Liver (tissue), 8 donors: ENCODE measurements at regions not wholly inside any gene's neighbourhood (a gene's known extent, or its start where the extent isn't known, plus 50 kb on each side); places are given as distances from the start of the nearest gene placed in this dataset.

Source experiments
- DNase-seq: peaks from one replicate; pipeline ENCODE4 v3.0.0-alpha.2; 2017; ENCODE audit warnings: low spot score
- H3K27ac ChIP-seq, 2 donors: one replicate each; pipeline ENCODE4 v1.7.0; 2013; ENCODE audit warnings: inconsistent platforms in 2 of 2, low read length in 2 of 2, control low read depth in 1 of 2, low read depth in 1 of 2, mild to moderate bottlenecking in 1 of 2
- H3K27me3 ChIP-seq, 4 donors: one replicate each; pipeline versions ENCODE4 v1.6.1 to v1.7.0; 2013; ENCODE audit warnings: low read length in 3 of 4, inconsistent platforms in 1 of 4, mild to moderate bottlenecking in 1 of 4, moderate library complexity in 1 of 4; ENCODE audit not compliant: control insufficient read depth in 4 of 4, insufficient read depth in 4 of 4
- H3K36me3 ChIP-seq, 4 donors: one replicate each; pipeline versions ENCODE4 v1.6.1 to v1.7.0; 2013; ENCODE audit warnings: low read length in 3 of 4, mild to moderate bottlenecking in 3 of 4, low read depth in 1 of 4, moderate library complexity in 1 of 4; ENCODE audit not compliant: control insufficient read depth in 4 of 4, insufficient read depth in 3 of 4
- H3K4me1 ChIP-seq, 4 donors: one replicate each; pipeline versions ENCODE4 v1.6.1 to v1.7.0; 2013; ENCODE audit warnings: low read length in 3 of 4, mild to moderate bottlenecking in 3 of 4, moderate library complexity in 1 of 4; ENCODE audit not compliant: control insufficient read depth in 4 of 4, insufficient read depth in 4 of 4
- H3K4me3 ChIP-seq, 3 donors: one replicate each; pipeline versions ENCODE4 v1.6.1 to v1.7.0; 2013; ENCODE audit warnings: low read length in 3 of 3, control low read depth in 1 of 3, low read depth in 1 of 3, mild to moderate bottlenecking in 1 of 3
- H3K9ac ChIP-seq, 2 donors: one replicate each; pipeline ENCODE4 v1.7.0; 2013; ENCODE audit warnings: low read length in 2 of 2, mild to moderate bottlenecking in 2 of 2, moderate library complexity in 2 of 2, control low read depth in 1 of 2, low read depth in 1 of 2
- H3K9me3 ChIP-seq, 4 donors: one replicate each; pipeline versions ENCODE4 v1.6.1 to v1.7.0; 2013; ENCODE audit warnings: low read length in 3 of 4; ENCODE audit not compliant: control insufficient read depth in 4 of 4
- EGR1 ChIP-seq, 2 donors: IDR thresholded peaks; 2 replicates each; pipeline ENCODE4 v1.6.1; 2016 to 2018; ENCODE audit warnings: antibody characterized with exemption in 2 of 2, low read depth in 2 of 2
- FOXA1 ChIP-seq: IDR thresholded peaks from 2 replicates; pipeline ENCODE4 v1.6.1; 2016; ENCODE audit warnings: antibody characterized with exemption
- FOXA2 ChIP-seq: IDR thresholded peaks from 2 replicates; pipeline ENCODE4 v1.6.1; 2016; ENCODE audit warnings: antibody characterized with exemption
- GABPA ChIP-seq, 2 donors: IDR thresholded peaks in 1 of 2; conservative IDR thresholded peaks in 1 of 2; 2 replicates each; pipeline ENCODE4 v1.6.1; 2016; ENCODE audit warnings: antibody characterized with exemption in 2 of 2, mild to moderate bottlenecking in 1 of 2, moderate library complexity in 1 of 2
- HNF4A ChIP-seq, 2 donors: conservative IDR thresholded peaks; 2 replicates each; pipeline ENCODE4 v1.6.1; 2016; ENCODE audit warnings: antibody characterized with exemption in 2 of 2, mild to moderate bottlenecking in 2 of 2
- HNF4G ChIP-seq: IDR thresholded peaks from 2 replicates; pipeline ENCODE4 v1.6.1; 2016; ENCODE audit warnings: antibody characterized with exemption
- JUND ChIP-seq, 2 donors: IDR thresholded peaks; 2 replicates each; pipeline ENCODE4 v1.6.1; 2016; ENCODE audit warnings: antibody characterized with exemption in 2 of 2
- NR2F2 ChIP-seq: IDR thresholded peaks from 2 replicates; pipeline ENCODE4 v1.6.1; 2016; ENCODE audit warnings: antibody characterized with exemption
- RAD21 ChIP-seq, 2 donors: IDR thresholded peaks; 2 replicates each; pipeline ENCODE4 v1.6.1; 2016; ENCODE audit warnings: antibody characterized with exemption in 2 of 2, mild to moderate bottlenecking in 2 of 2
- RXRA ChIP-seq, 2 donors: IDR thresholded peaks; 2 replicates each; pipeline ENCODE4 v1.6.1; 2017 to 2018; ENCODE audit warnings: antibody characterized with exemption in 2 of 2, mild to moderate bottlenecking in 1 of 2
- SP1 ChIP-seq: IDR thresholded peaks from 2 replicates; pipeline ENCODE4 v1.6.1; 2018; ENCODE audit warnings: antibody characterized with exemption, mild to moderate bottlenecking
- TAF1 ChIP-seq: conservative IDR thresholded peaks from 2 replicates; pipeline ENCODE4 v1.6.1; 2016; ENCODE audit warnings: antibody characterized with exemption, mild to moderate bottlenecking
- YY1 ChIP-seq: IDR thresholded peaks from 2 replicates; pipeline ENCODE4 v1.6.1; 2016; ENCODE audit warnings: antibody characterized with exemption, mild to moderate bottlenecking
- WGBS: extraction: QIAGEN DNeasy Blood & Tissue Kit; methylation state at CpG from one replicate; pipeline ENCODE4 v1.1.7; 2013; 5-methylcytosine and 5-hydroxymethylcytosine counted together
- TF ChIP-seq, protein P1 (sequence below): IDR thresholded peaks from 2 replicates; pipeline ENCODE4 v1.6.1; 2016; ENCODE audit warnings: antibody characterized with exemption
- TF ChIP-seq, protein P2 (sequence below): IDR thresholded peaks from 2 replicates; pipeline ENCODE4 v1.6.1; 2016; ENCODE audit warnings: antibody characterized with exemption
- TF ChIP-seq, protein P3 (sequence below): fragments of 150-350 bp; IDR thresholded peaks from 2 replicates; pipeline ENCODE4 v1.5.1; 2017; ENCODE audit warnings: improper control_type of control experiment, low read depth, low read length; ENCODE audit not compliant: missing input control
- TF ChIP-seq, protein P4 (sequence below): IDR thresholded peaks from 2 replicates; pipeline ENCODE4 v1.6.1; 2016; ENCODE audit warnings: antibody characterized with exemption, mild to moderate bottlenecking
- TF ChIP-seq, protein P5 (sequence below): IDR thresholded peaks from 2 replicates; pipeline ENCODE4 v1.6.1; 2016; ENCODE audit warnings: antibody characterized with exemption
- donor health status: healthy.
- donor health status: healthy.
- donor health status: healthy.
- donor health status: healthy.
- donor health status: healthy.

DNA sequence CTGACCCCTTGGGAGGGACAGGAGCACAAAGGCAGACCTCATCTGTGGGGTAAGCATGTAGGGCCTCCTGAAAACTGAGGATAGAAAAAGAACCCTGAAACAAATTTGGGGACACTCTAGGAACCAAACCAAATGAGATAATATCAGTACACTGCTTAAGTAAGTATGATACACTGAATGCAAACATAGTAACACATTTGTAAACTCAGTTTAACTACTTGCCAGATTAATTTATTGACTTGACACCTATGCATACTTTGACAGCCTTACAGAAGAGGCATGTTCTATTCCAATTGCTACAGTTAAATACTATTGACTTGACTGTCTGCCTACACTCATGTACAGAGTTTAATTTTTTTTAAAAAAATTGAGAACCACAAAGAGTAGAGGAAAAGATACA lies 1070.8 kb upstream of the SEMA6A start:
- no peak for TF ChIP-seq HNF4G
- TF ChIP-seq GABPA (IDR thresholded peaks at IDR 0.05 in 1 of 2, conservative IDR thresholded peaks at IDR 0.05 in 1 of 2), result no peak
- TF ChIP-seq FOXA1, result no peak
- TF ChIP-seq RXRA (IDR thresholded peaks at IDR 0.05), result no peak
- TF ChIP-seq, protein P1, sequence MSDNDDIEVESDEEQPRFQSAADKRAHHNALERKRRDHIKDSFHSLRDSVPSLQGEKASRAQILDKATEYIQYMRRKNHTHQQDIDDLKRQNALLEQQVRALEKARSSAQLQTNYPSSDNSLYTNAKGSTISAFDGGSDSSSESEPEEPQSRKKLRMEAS, result no peak
- TF ChIP-seq, protein P2, sequence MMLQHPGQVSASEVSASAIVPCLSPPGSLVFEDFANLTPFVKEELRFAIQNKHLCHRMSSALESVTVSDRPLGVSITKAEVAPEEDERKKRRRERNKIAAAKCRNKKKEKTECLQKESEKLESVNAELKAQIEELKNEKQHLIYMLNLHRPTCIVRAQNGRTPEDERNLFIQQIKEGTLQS, result no peak
- no peak for TF ChIP-seq FOXA2
- TF ChIP-seq, protein P3, sequence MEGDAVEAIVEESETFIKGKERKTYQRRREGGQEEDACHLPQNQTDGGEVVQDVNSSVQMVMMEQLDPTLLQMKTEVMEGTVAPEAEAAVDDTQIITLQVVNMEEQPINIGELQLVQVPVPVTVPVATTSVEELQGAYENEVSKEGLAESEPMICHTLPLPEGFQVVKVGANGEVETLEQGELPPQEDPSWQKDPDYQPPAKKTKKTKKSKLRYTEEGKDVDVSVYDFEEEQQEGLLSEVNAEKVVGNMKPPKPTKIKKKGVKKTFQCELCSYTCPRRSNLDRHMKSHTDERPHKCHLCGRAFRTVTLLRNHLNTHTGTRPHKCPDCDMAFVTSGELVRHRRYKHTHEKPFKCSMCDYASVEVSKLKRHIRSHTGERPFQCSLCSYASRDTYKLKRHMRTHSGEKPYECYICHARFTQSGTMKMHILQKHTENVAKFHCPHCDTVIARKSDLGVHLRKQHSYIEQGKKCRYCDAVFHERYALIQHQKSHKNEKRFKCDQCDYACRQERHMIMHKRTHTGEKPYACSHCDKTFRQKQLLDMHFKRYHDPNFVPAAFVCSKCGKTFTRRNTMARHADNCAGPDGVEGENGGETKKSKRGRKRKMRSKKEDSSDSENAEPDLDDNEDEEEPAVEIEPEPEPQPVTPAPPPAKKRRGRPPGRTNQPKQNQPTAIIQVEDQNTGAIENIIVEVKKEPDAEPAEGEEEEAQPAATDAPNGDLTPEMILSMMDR, result no peak
- TF ChIP-seq EGR1 (IDR thresholded peaks at IDR 0.05; ENCODE audit: low read depth in 2 of 2), result no peak
- TF ChIP-seq, protein P4, sequence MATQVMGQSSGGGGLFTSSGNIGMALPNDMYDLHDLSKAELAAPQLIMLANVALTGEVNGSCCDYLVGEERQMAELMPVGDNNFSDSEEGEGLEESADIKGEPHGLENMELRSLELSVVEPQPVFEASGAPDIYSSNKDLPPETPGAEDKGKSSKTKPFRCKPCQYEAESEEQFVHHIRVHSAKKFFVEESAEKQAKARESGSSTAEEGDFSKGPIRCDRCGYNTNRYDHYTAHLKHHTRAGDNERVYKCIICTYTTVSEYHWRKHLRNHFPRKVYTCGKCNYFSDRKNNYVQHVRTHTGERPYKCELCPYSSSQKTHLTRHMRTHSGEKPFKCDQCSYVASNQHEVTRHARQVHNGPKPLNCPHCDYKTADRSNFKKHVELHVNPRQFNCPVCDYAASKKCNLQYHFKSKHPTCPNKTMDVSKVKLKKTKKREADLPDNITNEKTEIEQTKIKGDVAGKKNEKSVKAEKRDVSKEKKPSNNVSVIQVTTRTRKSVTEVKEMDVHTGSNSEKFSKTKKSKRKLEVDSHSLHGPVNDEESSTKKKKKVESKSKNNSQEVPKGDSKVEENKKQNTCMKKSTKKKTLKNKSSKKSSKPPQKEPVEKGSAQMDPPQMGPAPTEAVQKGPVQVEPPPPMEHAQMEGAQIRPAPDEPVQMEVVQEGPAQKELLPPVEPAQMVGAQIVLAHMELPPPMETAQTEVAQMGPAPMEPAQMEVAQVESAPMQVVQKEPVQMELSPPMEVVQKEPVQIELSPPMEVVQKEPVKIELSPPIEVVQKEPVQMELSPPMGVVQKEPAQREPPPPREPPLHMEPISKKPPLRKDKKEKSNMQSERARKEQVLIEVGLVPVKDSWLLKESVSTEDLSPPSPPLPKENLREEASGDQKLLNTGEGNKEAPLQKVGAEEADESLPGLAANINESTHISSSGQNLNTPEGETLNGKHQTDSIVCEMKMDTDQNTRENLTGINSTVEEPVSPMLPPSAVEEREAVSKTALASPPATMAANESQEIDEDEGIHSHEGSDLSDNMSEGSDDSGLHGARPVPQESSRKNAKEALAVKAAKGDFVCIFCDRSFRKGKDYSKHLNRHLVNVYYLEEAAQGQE, result no peak
- TF ChIP-seq SP1, result no peak
- no peak for TF ChIP-seq NR2F2
- no peak for TF ChIP-seq JUND (IDR thresholded peaks at IDR 0.05)
- no peak for TF ChIP-seq TAF1
- no peak for TF ChIP-seq YY1
- TF ChIP-seq HNF4A (conservative IDR thresholded peaks at IDR 0.05), result no peak
- Histone ChIP-seq H3K4me1 (no peaks in the 10 kb centered on the region), H3K9me3 (no peaks in the 10 kb centered on the region), H3K4me3 (no peak overlapping the region), H3K27ac (no peak overlapping the region), H3K36me3 (no peaks in the 10 kb centered on the region), H3K27me3 (no peaks in the 10 kb centered on the region), H3K9ac (no peak overlapping the region)
- no peak for DNase-seq

DNA sequence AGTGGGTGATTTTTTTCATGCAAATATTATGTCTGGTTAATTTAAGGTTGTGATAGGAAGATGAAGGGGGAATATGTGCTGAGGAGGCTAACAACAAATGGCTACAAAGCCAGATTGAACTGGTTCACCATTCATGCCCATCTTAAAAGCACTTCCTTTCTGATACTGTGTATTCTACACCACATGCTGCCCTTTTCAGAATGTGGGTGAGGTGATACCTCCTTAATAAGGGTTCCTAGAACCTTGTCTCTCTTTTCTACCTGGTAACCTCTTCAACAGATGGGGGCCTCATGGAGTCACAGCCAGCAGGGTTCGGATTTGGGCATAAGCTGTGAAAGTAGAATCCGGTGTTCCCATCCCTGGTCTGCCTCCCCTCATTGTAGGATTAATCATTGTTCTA lies 1064.0 kb upstream of the SEMA6A start:
- Histone ChIP-seq H3K4me3 (no peak overlapping the region), H3K4me1 (no peaks in the 10 kb centered on the region), H3K36me3 (no peaks in the 10 kb centered on the region), H3K27me3 (no peaks in the 10 kb centered on the region), H3K9me3 (no peaks in the 10 kb centered on the region), H3K9ac (no peak overlapping the region), H3K27ac (no peak overlapping the region)
- 67% methylated on average over 2 of the region's 2 CpGs for WGBS
- no peak for DNase-seq
- TF ChIP-seq RAD21 (IDR thresholded peaks at IDR 0.05), result no peak
- no peak for TF ChIP-seq RXRA (IDR thresholded peaks at IDR 0.05)
- no peak for TF ChIP-seq HNF4G
- TF ChIP-seq NR2F2, result no peak
- no peak for TF ChIP-seq JUND (IDR thresholded peaks at IDR 0.05)
- TF ChIP-seq YY1, result no peak
- TF ChIP-seq SP1, result no peak
- TF ChIP-seq, protein P2, result no peak
- no peak for TF ChIP-seq GABPA (IDR thresholded peaks at IDR 0.05 in 1 of 2, conservative IDR thresholded peaks at IDR 0.05 in 1 of 2)
- TF ChIP-seq, protein P3, result no peak
- TF ChIP-seq, protein P1, result no peak
- TF ChIP-seq HNF4A (conservative IDR thresholded peaks at IDR 0.05), result no peak
- no peak for TF ChIP-seq FOXA2
- TF ChIP-seq, protein P5, sequence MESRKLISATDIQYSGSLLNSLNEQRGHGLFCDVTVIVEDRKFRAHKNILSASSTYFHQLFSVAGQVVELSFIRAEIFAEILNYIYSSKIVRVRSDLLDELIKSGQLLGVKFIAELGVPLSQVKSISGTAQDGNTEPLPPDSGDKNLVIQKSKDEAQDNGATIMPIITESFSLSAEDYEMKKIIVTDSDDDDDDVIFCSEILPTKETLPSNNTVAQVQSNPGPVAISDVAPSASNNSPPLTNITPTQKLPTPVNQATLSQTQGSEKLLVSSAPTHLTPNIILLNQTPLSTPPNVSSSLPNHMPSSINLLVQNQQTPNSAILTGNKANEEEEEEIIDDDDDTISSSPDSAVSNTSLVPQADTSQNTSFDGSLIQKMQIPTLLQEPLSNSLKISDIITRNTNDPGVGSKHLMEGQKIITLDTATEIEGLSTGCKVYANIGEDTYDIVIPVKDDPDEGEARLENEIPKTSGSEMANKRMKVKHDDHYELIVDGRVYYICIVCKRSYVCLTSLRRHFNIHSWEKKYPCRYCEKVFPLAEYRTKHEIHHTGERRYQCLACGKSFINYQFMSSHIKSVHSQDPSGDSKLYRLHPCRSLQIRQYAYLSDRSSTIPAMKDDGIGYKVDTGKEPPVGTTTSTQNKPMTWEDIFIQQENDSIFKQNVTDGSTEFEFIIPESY, result no peak
